LHCN-M2 (cell line): ENCODE measurements at regions not wholly inside any gene's neighbourhood (a gene's known extent, or its start where the extent isn't known, plus 50 kb on each side); places are given as distances from the start of the nearest gene placed in this dataset.
"Not testable (repeated sequence)": the region's sequence is repeated elsewhere in the genome, so short reads cannot be mapped to it uniquely, and the experiment has no call there.

Experiments used
- DNase-seq: peaks from one replicate; pipeline ENCODE4 v3.0.0-alpha.2; 2012; ENCODE audit warnings: low read depth

DNA sequence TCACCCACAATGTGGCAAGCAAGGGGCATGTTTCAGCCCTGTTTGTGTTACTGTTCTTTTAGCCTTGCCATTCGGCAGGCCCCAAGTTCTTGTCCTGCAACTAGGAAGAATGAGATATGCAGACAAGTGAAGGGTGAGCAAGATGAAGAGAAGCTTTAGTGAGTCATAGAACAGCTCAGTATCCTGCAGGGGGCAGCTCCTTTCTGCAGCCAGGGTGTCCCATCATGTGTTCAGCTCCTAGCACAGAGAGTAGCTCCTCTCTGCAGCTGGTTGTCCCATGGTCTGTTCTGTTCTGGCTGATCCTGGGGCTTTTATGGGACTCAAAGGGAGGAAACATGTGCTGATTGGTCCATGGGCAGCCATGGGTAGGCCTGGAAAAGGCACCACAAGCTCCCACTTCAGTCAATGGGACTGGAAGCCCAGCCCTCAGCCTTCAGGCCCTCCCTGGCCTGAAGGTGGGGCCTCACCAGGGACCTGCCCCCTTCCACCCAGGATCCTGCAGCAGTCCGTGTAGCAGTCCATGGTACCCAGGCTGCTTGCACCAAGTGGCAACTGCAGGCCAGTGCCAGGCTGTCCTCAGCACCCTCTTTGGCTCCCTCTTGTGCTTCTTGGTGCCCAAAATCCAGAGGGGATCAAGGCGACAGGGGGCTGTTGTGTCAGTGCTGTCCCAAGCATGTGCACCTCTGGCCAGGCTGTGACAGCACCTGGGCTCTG lies 326.4 kb downstream of the NR4A2 start:
- DNase-seq = no peak

DNA sequence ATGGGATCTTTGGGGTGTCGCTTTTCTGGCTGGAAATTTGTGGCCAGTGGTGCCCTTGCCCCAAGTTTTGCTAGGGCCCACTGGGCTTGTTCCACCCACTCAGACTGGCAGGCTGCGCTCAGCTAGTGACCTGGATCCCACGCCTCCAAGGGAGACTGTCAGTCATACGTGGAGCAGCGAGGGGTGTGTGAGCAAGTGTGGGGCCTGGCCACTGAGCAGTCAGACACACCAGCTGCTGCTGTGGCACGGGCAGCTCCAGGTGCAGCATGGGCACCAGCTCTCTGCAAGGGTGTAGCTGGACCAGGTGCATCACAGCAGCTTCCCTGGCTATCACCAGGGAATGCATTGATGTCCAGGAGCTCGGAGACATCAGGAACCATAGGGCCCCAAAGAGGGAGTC lies 327.0 kb downstream of the NR4A2 start:
- no peak for DNase-seq

DNA sequence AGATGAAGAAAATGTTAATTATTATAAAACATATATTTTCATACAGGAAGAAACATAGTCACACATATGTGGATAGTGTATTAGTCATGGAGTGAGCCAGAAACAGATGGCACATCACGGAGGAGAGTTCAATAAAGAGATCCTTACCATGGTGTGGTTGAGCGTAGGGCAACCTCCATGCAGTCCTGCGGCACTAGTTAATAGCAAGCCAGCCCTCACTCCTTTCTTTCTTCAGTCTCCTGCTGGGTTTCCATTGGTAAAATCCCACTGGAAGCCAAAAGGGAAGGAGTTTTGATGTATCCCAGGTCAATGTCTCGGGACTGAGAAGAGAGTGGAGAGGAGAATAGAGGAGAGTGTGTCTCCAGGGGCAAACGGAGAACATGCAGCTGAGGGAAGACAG lies 328.1 kb downstream of the NR4A2 start:
- DNase-seq = no peak

DNA sequence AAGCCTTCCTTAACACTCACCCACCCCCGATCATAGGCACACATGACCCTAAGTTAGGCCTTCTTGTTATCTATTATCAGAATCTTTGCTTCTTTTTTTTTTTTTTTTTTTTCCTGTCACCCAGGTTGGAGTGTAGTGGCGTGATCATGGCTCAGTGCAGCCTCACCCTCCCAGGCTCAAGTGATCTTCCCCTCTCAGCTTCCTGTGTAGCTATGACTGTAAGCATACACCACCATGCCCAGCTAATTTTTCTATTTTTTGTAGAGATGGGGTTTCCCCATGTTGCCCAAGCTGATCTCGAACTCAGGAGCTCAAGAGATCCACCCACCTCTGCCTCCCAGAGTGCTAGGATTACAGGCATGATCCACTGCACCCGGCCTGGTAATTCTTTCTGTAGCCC lies 328.7 kb downstream of the NR4A2 start:
- no peak for DNase-seq

DNA sequence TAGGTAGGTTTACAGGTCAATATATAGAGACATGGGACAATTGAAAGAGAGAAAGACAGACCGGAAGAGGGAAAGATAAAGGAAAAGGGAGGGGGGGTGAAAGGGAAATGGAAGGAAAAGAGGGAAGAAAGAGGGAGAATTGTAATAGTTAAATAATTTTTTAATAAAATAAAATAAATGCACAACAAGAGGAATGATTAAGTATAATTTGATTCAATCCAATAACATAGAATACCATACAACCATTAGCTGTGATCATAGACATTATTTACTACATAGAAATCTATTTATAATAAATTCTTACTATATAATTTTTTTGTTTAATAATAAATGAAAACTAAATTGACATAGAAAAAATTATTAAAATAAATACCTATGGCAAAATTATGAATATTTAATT lies 330.7 kb downstream of the NR4A2 start:
- no peak for DNase-seq

DNA sequence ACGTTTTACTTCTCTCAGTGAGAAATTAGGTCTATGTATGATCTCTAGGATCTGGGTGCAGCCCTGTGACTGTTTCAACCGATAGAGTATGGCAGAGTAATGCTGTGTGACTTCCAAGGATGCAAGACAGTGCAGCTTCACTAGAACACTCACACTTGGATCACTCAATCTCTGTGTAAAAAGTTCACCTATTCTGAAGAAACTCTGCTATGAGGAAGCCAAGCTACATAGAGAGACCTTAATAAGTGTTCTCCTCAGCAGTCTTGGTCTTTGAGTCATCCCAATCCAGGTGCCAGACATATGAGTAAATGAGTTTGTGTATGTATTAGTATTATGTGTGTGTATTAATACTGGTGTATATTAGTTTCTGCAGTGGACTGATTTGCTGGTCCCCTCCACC lies 335.0 kb downstream of the NR4A2 start:
- DNase-seq = no peak

DNA sequence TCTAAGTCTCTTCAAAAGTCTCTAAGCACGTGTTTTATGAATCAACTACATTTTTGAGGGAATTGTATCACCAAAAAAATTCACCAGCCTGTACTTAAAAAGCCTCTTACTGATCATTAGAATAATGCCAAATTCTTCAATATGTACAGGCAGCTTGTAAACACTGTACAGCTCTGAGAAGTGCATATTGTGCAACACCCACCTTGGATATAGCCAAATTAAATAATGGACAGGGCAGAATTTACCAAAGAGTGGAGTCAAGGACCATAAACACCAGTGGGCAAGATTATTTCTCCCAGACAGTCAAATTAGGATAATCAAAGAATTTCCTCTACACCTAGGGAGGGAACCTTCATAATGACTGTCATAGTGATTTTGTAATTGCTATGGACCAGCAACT lies 338.2 kb downstream of the NR4A2 start:
- DNase-seq = no peak

DNA sequence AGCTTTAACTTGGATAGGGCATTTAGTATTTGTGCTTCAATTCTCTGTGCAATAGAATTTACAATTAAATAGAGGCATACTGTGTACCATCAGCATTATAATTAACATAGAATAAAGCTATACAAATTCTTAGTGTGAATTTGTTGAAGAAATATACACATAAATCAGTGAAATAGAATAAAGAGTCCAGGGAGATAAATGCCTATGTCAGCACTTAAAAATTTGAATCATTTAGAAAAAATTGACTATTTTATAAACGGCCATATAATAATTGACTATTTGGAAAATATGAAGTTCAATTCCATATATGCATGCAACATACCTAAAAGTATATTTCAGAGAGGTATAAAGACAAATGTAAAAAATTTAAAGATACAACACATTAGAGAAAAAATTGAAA lies 348.7 kb downstream of the NR4A2 start:
- DNase-seq = no peak

DNA sequence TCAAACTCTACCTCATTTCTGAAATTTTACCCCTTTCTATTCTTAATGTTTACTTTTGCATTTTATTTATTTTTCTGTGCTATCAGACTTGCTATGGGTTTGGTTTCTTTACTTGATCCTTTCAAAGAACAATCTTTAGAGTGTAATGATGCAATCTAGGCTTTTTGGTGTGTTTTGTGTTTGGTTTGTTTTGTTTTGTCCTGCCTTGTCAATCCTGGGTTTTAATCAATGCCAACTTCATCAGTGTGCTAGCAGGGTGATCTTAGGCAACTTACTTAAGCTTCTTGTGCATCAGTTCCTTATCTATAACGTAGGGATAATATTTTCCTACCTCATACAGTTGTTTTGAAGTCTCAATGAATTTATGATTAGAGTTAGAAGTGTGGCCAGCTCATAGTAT lies 350.4 kb downstream of the NR4A2 start:
- DNase-seq = no peak

DNA sequence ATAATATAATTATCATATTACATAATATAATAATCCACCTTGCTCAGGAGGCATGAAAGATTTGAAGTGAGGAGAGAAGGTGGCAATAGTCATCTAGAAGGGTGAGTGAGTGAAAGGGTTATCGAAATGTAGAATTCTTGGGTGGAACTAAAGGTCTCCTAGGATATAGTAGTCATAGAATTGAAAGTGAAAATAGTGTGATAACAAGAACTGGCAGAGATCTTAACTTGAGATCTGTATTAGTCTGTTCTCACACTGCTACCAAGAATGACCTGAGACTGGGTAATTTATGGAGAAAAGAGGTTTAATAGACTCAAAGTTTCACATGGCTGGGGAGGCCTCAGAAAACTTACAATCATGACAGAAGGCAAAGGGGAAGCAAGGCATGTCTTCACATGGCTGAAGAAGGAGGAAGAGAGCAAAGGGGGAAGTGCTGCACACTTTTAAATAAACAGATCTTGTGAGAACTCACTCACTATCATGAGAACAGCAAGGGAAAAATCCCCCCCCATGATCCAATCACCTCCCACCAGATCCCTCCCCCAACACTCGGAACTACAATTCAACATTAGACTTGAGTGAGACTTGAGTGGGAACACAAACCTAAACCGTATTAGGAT lies 351.5 kb downstream of the NR4A2 start:
- DNase-seq = no peak

DNA sequence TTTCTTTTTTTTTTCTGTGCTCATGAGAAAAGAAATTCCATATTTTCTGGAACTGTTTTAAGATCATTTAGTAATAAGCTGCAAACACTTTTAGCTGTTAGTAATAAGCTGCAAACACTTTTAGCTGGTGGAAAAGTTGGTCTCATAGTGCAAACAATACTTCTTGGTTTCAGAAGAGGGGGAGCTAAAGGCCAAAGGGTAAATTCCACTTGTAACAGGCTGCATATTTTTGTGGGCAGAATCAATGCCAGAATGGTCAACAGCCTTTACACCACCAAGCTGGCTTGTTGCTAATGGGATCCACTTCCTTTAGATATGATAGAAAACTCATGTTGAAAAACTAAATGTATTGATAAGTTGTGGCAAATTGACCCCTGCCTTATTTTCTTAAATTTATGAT lies 356.8 kb downstream of the NR4A2 start:
- DNase-seq = no peak

DNA sequence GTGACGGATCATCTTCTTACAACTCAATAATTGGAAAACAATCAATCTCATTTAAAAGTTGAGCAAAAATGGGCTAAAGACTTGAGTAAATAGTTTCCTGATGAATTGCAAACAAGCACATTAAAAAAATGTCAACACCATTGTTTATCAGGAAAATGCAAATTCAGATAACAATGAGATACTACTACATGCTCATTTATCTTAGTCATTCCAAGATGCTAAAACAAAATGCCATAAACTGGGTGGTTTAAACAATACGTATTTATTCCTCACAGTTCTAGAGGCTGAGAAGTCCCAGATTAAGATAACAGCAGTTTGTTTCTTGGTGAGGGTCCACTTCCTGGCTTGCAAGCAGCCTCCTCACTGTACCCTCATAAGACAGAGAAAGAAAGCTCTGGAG lies 359.6 kb downstream of the NR4A2 start:
- no peak for DNase-seq

DNA sequence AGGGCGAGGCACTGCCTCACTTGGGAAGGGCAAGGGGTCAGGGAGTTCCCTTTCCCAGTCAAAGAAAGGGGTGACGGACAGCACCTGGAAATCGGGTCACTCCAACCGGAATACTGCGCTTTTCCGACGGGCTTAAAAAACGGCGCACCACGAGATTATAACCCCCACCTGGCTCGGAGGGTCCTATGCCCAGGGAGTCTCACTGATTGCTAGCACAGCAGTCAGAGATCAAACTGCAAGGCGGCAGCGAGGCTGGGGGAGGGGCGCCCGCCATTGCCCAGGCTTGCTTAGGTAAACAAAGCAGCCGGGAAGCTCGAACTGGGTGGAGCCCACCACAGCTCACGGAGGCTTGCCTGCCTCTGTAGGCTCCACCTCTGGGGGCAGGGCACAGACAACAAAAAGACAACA lies 366.5 kb downstream of the NR4A2 start:
- DNase-seq = not testable (repeated sequence)

DNA sequence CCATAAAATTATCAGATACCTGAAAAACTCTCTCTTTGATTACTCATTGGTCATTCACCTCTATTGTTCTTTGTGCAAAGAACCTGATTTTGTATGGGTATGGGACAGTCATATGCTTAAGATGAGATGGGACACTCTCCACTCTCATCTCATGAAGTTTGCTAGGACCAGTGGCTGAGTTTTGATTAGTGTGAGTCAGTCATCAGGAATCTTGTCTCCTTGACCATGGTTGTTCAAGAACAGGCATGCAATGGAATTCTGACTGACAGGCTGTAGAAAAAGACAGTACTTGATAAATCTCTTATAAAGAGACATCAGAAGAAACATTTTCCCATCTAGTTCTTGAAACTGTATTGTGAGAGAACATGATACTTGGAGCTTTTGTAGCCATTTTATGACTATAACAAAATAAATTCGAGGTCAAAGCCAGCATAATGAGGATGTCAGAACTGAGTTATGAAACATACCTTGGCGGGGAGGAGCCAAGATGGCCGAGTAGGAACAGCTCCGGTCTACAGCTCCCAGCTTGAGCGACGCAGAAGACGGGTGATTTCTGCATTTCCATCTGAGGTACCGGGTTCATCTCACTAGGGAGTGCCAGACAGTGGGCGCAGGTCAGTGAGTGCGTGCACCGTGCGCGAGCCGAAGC lies 367.0 kb downstream of the NR4A2 start:
- no peak for DNase-seq

DNA sequence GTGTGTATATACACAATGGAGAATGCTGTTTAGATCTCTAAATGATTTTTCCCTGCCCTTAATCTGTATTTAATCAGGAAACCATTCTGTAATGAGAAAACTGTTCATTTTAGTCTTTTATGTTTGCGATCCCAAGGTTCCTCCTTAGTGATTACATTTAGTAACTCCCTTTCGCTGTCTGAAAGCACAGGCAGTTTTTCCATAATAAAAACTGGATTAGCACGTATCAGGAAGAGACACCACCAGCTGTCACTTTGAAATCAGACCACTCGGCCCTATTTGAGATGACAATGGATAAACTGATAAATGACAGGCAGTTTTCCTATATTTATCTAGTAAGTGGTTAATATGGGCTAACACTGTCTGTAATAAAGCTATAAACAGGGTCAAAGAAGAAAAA lies 370.9 kb downstream of the NR4A2 start:
- no peak for DNase-seq

DNA sequence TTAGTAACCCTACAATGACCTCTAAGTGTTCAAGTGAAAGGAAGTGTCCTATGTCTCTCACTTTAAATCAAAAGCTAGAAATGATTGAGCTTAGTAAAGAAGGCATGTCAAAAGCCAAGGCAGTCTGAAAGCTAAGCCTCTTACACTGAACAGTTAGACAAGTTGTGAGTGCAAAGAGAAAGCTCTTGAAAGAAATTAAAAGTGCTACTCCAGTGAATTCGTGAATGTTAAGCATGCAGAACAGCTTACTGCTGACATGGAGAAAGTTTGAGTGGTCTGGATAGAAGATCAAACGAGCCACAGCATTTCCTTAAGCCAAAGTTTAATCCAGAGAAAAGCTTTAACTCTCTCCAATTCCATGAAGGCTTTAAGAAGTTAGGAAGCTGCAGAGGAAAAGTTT lies 373.7 kb downstream of the NR4A2 start:
- no peak for DNase-seq

DNA sequence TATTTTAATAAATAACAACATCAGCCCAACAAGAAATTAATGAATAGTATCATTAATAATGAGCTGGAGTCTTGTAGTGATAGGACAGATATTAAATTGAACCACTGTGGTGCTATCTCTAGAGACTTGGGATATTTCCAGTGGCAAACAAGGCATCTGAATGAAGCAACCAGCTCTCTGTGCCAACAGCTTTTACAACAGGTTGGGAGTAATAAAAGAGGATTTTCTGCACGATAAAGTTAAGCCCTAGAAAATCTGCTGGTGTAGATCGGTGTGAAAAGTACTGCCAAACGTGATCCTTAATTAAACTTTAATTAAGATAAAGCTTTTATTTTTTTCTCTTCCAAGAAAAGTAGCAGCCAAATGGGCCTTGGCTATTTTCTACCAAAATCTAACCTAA lies 385.5 kb downstream of the NR4A2 start:
- DNase-seq = no peak

DNA sequence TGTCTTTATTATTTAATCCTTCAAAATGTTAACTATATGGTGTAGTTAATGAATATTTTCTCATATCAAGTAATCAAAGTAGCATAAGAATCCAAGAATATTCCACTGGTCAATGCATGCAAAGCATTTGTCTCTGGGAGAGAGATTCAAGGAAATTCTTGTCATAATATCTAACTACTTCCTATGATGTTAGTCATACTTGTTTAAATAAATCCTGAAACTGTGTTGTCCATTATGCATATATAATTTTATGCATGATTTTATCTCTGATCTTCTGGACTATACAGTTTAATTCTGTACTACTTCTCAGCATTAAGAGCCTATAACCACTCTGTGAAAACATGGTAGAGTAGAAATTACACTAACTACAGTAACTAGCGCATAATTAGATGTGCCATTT lies 388.3 kb downstream of the NR4A2 start:
- no peak for DNase-seq

DNA sequence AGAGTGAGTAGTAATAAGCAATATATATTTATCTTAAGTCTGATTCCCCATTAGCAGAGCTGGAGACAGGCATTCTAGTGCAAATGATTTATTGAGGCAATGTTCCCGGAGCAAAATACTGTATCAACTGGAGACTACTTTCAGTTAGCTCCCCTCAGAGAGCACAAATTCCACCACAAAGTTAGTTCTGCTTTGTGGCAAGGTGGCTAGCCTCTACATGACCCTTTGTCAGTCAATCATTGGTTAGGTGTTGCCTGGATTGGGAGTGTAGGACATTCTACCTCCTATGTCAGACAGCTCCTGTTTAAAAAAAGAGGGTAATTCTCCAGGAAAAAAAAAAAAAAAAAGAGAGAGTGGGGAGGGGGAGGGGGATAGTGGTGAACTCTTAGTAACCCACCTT lies 402.2 kb downstream of the NR4A2 start:
- DNase-seq = no peak

DNA sequence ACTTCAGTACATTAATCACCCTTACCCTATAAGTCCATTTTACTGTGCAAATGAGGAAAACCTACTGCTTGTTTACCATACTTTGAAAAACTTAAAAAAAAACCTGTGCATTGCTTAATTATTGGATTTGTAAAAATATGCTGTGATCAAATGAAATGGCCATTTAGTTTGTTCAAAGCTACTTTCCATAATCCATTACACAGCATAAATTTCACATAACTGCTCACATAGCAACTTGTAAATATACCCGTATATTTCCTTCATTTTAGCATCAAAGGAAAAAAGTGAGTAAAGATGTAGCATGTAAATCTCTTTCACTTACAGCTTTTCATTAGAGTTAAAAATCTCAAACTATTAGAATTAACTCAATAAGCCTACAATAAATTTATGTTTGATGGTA lies 415.1 kb downstream of the NR4A2 start:
- DNase-seq = no peak

DNA sequence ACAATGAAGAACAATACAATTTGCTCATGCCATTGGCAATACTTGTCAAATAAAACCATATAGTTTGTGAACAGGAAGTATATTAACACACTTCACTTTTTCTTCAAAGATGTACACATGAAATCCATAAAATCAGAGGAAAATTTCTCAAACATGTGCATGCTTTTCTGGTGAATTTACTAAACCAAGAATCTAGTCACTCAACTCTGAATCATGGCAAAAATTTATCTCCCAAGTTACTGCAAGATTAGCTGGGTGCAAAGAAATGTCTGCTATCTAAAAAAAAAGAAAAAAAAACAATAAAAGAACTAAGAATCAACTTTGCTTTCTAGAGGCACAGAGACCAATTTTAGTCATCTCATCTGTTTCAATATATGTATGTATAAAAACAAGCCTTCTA lies 419.2 kb downstream of the NR4A2 start:
- no peak for DNase-seq

DNA sequence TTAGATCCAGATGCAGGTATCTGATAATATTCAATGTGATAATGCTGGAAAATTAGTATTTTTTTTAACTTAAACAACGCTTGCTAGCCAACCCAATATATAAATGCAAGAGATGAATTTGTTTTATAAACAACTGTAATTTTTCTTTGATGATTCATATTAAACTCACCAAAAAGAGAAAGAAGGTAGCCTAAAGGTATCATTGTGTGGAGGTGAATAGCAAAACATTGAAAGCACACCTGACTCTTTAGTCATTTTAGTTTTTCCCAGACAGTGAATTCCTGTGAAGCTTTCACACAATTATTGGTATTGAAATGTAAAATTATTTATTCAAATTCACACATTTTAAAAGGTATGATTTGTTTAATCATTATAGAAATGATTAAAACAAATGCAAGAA lies 424.0 kb downstream of the NR4A2 start:
- DNase-seq = no peak

DNA sequence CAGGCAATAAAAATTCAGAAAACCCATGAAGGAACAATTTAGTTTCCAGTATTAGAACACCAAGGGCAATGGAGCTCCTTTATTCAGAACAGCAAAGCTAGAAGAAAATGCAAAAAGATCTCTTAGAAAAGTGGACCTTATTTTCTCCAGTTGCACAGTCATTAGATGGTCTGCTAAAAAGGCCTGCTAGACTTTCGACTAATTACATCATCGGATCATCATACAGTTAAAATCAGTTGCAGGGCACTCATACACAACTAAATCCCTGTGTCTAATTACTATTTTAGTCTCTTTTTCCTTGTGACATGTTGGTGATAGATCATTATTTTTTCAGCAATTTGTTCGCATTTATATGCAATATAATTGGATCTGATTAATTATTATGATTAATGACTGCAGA lies 425.3 kb downstream of the NR4A2 start:
- DNase-seq = no peak
